ENCODE measurements at regions not wholly inside any gene's neighbourhood (a gene's known extent, or its start where the extent isn't known, plus 50 kb on each side); places are given as distances from the start of the nearest gene placed in this dataset.

- no peak for TF ChIP-seq FOS (IDR thresholded peaks at IDR 0.05; ENCODE audit: borderline replicate concordance, insufficient read depth, low read length)
- no peak for TF ChIP-seq MYC (IDR thresholded peaks at IDR 0.05; ENCODE audit: low read depth, low read length)
- TF ChIP-seq POLR2A (IDR thresholded peaks at IDR 0.05; ENCODE audit: low read depth, low read length): no peak
- no peak for TF ChIP-seq JUN (IDR thresholded peaks at IDR 0.05; ENCODE audit: borderline replicate concordance, insufficient read depth, insufficient read length, low read depth)
- TF ChIP-seq POLR2AphosphoS5 (IDR thresholded peaks at IDR 0.05; ENCODE audit: insufficient read depth, low read depth, low read length): no peak
These were observed 202.6 kb downstream of the AASDHPPT start for GRCh38 chr11:106280036-106280435.

All from endothelial cell of umbilical vein (primary cell).